Gastroesophageal sphincter (tissue), 4 donors: ENCODE measurements at regions not wholly inside any gene's neighbourhood (a gene's known extent, or its start where the extent isn't known, plus 50 kb on each side); places are given as distances from the start of the nearest gene placed in this dataset.
"Not testable (repeated sequence)": the region's sequence is repeated elsewhere in the genome, so short reads cannot be mapped to it uniquely, and the experiment has no call there.

Experiments
- ATAC-seq: fragments of 150-250 bp; one replicate; pipeline ENCODE4 v1.9.1; 2016; ENCODE audit warnings: mild to moderate bottlenecking, moderate library complexity
- H3K27ac ChIP-seq, 4 donors: fragments of 200-600 bp; sonication (generic) in 3 of 4; 1 replicate in 3 of 4; 2 replicates in 1 of 4; pipeline ENCODE4 v1.5.1; 2016 to 2019
- H3K27me3 ChIP-seq: fragments of 200-600 bp; sonication (generic); one replicate; pipeline ENCODE4 v1.5.1; 2019
- H3K36me3 ChIP-seq, 2 donors: fragments of 200-600 bp; sonication (generic); one replicate each; pipeline ENCODE4 v1.5.1; 2019; ENCODE audit warnings: control low read depth in 1 of 2
- H3K4me1 ChIP-seq, 3 donors: fragments of 200-600 bp; sonication (generic); 1 replicate in 2 of 3; 2 replicates in 1 of 3; pipeline ENCODE4 v1.5.1; 2016 to 2019; ENCODE audit warnings: control low read depth in 2 of 3
- H3K4me3 ChIP-seq, 2 donors: fragments of 200-600 bp; sonication (generic); one replicate each; pipeline ENCODE4 v1.5.1; 2019; ENCODE audit warnings: mild to moderate bottlenecking in 1 of 2, moderate library complexity in 1 of 2
- H3K9me3 ChIP-seq, 3 donors: fragments of 200-600 bp; sonication (generic); one replicate each; pipeline ENCODE4 v1.5.1; 2017 to 2019; ENCODE audit warnings: control low read depth in 2 of 3
- WGBS, 2 donors: methylation state at CpG; one replicate each; pipeline ENCODE4 v1.1.5; 2018; ENCODE audit warnings: low coverage in 1 of 2; 5-methylcytosine and 5-hydroxymethylcytosine counted together
- small RNA-seq, 4 donors: library from RNA; depleted of rRNA; stranded (forward); fragments of <200 nt; gene quantifications; one replicate each; pipeline ENCODE3, GENCODE V24; 2016

DNA sequence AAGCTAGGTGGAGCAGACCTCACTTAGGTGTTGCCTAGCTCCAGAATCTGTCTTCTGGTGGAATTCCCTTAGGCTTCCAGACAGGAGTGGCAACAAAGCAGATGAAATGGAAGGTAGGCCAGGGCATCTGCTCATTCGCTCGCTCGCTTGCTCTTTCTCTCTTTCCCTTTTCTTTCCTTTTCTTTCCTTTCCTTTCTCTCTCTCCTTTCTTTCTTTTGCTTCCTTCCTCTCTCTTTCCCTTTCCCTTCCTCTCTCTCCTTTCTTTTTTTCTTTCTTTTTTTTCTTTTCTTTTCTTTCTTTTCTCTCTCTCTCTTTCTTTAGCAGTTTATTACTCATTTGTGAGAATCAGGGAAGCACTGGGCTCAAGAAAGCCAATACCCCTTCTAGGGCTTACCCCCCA lies 56.1 kb upstream of the NBPF19 start:
- H3K27ac ChIP-seq, H3K4me3 ChIP-seq, ATAC-seq, H3K9me3 ChIP-seq, H3K36me3 ChIP-seq, H3K27me3 ChIP-seq, H3K4me1 ChIP-seq: not testable (repeated sequence)
- WGBS, 2 donors, result 100% methylated on average over 1 of the region's 3 CpGs; no CpG with 5 or more reads in 1 of the 2 donors

- not testable (repeated sequence) for H3K4me3 ChIP-seq, ATAC-seq
These were observed 51.7 kb upstream of the NBPF19 start for GRCh38 chr1:149423122-149423521.

More at GRCh38 chr1:149423122-149423521, 51.7 kb upstream of the NBPF19 start:
- H3K4me1 ChIP-seq, H3K9me3 ChIP-seq, H3K27me3 ChIP-seq, H3K27ac ChIP-seq, H3K36me3 ChIP-seq: not testable (repeated sequence)
- 34 to 35% methylated on average over 3 to 4 of the region's 5 CpGs for WGBS, 2 donors

Small RNA genes lying in the stretch of these regions (small RNA-seq; reads per million reads assigned to genes)
- gene RF00100, result 275 to 1,139 (median 415) reads per million in 4 donors
- gene RNU1-59P, result 0 reads per million in 4 donors
